Muscle of arm (tissue), 1 donor: ENCODE measurements at regions not wholly inside any gene's neighbourhood (a gene's known extent, or its start where the extent isn't known, plus 50 kb on each side); places are given as distances from the start of the nearest gene placed in this dataset.

Experiments
- DNase-seq: peaks from one replicate; pipeline ENCODE4 v3.0.0-alpha.2; 2013

DNA sequence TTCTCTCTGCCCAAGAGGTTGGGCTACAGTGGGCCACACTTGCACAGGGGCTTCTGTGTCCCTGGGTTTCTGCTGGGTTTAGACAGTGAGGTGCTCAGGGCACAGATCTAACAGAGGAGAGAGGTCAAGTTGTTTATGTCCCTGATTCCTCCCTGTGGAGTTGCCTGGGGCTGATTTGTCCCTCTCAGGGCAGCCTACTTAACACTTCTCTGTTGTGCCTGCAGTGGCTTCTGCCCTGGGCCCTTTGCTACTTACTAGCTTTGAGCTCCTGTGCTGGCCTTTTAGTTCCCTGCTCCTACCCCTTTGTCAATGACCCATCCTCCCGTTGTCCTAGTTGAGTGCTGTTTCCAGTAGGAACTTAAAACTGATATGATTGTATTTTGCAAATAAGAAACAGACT, 114.0 kb upstream of the RGMA start:
- DNase-seq, result no peak

DNA sequence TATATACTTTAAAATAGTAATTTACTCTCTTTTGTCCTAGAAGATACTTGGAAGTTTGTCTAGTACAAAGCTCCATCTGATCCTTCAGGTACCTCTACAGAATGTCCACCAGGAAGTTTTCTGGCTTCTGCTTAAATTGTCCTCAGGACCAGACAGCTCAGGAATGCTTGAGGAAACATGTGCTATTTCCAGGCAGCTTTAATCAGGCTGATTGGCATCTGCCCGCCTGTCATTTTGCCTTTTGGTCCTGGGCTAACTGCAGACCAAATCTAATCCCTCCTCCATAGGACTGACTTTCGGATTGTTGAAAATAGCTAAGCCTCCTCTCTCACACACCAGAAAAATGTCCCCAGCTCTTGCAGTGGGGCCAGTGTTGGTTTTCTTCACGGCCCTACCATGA, 113.4 kb upstream of the RGMA start:
- no peak for DNase-seq

DNA sequence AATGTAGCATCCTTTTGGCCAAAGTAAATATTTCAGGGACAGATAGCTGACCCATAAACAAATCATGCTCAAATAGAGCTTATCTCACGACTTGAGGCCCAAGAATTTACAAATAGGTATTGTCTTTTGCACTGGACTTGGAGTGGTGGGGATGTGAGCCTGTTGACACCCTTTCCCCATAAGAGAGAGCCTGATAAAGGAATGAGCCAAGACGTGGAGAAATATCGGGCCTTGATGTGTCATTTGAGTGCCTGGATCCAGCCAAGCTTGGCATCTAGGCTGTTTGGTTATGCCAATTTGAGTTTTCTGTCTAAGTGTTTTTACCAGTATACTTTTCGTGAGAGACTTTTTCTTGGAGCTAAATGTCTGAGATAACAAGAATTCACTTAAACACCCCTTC, 112.9 kb upstream of the RGMA start:
- no peak for DNase-seq

DNA sequence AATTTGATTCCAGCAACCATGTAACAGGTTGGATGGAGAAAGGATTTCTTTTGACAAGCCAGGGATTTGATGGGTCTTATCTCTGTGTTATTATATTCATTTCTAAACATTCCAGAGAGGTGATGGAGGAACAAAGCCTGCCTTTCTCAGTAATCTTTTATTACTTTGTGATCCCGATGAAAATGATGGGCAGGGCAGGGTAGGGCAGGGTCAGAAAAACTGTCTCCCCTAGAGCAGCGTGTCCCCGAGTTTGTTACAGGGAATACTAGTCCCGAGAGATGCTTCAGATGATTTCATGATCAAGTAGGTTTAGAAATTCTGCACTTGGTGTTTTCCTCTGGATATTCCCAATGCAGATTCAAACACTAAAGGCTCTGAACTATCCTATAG, 111.8 kb upstream of the RGMA start:
- DNase-seq, result no peak

DNA sequence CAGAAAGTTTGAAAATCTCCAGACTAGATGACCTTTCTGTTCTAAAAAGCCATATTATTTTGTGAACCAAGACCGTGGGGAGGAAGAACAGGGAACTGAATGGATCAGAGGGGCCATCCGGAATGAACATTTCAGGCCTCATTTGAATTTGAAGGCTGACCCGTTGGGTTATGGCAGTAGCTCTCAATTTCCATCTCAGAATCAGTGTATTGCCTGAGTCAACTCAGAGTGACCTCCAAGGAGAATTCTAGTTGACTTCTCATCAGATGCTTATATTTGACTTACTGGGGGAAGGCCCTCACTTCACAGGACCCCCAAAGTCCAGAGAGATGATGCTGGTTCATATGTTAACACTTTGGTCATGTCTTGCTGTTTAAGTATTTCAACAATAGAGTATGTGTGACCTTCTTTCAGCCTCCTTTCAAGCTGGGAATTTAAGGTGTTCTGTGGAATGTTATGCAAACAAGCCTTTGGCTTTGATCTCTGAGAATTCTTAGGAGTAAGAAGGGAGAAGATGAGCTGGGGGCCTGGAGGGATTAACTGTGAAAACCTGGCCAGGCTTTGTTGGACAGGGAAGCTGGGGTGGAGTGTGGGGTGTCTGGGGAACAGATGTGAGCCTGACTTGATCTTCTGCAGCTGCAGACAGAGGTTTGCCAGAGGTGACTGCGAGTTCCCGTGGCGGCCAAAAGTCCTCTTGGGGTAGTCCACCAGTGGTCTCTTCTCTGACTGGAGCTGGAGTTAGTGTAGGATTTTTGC, 111.2 kb upstream of the RGMA start:
- DNase-seq, result peak; percentile 69

DNA sequence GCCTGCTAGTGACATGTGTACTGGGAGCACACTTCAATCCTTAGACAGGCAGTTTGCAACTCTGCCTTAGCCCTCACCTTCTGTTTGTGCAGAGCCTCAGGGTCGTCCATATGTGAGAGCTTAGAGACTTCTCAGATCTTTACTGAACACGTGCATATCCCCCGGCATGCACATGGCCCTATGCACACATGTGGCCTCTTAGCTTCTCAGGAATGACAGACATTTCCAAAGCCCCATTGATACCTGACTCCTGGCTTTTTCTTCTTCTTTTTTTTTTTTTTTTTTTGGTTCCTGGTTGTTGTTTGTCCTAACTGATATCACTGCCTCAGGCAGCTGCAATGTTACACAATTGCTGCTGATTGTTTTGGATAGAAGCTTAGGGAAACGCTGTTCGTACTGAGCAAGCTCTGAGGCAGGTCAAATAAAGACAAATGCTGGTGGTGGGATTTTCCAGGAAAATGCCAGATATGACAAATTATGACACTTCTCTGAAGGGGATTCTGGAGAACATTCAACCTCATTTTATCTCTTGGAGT, 107.2 kb upstream of the RGMA start:
- no peak for DNase-seq

DNA sequence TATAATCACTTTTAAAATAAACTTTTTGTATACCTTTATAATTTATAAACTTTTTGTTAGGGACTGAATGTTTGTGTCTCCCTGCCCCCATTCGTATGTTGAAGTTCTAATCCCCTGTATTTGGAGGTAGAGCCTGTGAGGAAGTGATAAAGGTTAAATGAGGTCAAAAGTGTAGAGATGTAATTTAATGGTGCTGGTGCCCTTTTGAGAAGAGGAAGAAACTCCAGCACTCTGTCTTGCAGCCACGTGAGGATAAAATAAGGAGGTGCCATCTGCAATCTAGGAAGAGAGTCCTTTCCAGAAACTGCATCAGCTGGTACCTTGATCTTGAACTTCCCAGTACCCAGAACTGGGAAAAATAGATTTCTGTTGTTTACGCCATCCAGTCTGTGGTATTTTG, 106.1 kb upstream of the RGMA start:
- DNase-seq, result no peak

DNA sequence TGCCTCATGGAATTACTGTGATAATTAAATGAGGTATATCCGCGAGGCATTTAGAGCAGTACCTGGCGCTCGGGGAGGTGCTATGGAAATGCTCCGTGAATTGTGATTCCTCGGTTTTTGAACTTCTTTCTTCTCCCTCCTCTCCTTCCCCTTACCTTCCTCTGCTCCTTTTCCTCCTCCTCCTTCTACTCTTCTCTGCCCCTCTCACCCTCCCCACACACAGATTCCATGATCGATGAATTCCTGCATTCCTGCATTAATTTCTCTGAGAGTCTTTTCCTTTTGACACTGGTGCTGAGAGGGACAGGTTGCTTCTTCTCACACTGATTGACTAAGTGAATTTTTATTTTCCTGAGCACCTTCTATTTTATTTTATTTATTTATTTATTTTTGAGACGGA, 101.2 kb upstream of the RGMA start:
- DNase-seq, result no peak

DNA sequence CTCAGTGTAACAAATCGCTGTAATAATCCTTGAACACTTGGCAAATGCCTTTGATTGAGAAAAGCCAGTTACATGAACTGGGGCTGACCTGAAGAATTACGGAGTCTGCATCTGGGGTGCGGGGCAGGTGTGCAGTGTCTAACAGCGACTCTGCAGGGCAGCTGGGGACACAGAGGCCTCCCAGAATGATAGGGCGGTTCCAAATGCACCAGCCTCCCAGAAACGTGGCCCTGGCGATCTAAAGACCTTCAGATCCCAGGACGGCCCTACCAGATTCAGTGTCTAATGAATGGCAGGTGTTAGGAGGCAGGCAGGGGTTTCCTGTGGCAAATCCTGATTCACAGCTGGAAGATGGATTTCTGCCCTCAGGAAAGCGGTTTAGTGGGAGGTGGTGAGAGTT, 100.5 kb upstream of the RGMA start:
- no peak for DNase-seq

DNA sequence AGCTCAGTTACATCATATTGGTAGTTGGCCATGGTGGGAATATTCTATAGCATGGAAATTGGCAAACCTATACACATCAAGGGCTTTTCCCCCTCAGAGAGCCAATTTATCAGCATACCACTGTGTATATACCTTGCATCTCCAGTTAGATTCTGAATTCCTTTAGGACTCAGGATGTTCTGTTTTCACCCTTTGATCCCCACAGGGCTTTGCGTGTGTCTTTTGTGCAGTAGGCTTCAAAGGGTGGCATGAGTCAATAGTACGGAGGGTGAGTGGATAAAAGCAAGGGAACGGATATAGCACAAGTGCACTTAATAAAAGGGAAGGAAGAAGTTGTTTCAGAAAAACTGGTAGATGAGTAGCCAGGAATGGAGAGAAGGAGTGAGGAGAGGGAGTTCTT, 99.2 kb upstream of the RGMA start:
- no peak for DNase-seq

DNA sequence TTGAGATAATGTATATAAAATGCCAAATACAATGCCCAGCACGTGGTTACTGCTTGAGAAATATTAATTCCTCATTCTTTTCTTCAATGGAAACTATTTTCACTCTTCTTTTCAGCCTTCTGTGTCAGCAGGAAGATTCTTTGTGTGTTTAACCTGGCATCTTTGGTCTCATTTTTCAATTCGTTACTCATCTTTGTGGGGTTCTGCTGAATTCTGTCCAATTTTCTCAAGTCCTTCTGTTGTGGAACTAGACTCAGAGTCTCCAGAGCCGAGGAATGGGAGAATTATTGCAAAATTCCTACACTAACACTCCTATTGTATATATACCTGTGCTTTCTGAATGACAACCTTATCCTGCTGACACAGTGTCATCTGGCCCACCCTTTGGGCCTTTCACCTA, 96.8 kb upstream of the RGMA start:
- no peak for DNase-seq

DNA sequence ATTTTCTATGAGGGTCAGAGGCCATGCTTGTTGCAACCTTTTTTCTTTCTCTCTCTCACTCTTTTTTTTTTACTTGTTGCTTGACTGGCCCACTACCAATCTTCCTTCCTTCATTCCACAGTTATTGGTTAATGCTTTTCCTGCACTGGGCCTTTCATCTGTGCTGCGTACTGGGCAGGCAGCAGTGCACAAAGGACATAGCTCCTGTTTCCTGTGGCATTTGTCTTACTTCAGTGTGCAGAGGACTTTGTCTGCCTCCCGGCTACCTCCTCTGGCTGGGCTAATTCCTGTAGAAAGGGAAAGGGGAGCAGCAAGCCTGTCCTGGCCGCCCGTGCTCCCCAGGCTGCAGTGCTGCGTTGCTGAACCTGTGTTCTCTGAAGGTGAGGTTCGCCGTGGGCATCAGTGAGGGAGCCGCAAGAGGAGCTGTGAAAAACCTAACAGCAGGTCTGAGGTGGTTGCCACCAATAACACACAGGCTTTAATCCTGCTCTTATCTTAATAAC, 93.7 kb upstream of the RGMA start:
- DNase-seq, result no peak

DNA sequence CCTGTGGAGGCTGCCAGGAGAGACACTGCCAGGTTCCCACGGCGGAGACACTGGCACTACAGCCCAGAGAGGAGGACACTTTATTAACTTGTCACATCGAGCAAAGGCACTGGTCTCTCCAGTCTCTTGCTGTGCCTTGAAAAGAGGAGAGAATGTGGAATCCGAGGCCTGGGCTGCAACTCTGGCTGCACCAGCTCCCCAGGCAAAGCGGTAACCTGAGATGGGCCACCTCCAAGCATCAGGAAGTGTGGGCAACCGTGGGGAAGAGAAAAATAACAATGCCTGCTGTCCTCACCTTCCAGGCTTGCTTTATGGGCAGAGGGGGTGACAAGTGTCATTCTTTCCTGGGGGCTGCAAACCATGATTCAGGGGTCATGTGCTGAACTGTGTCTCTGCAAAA, 91.6 kb upstream of the RGMA start:
- no peak for DNase-seq

DNA sequence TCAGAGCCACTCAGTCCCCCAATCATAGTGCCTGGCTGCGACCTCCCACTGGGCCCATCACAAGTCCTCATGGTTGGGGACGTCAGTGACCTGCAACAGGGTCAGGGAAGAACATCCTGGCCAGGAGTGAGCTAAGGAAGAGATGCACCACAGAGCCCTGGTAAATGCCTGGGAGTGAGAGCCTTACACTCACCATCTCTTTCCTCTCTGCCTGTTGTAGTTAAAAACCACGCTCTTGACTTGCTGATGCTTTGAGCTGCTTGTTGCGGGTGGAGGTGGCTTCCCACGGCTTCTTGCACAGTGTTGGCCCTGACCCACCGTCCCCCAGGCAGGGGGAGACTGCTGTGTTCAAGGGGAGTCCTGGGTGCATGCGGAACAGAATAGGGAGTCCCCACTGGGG, 91.1 kb upstream of the RGMA start:
- no peak for DNase-seq

DNA sequence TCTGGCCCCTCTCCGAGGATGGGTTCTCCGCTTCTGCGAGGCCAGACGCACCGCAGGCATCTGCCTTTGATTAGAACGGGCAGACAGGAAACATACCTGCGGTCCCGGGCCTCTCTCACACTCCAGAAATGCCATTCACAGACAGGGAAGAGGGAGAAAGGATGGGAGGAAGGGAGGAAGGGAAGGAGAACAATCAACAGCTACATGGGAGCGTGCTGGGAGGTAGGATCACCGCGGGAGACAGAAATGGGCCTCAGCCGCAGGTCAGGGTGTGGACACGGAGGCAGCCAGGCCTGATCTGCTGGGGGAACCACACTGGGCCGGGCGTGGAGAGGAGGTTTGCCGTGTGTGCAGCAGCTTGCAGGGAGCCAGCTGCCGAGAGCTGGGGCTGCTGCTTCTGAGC, 90.7 kb upstream of the RGMA start:
- DNase-seq, result no peak

DNA sequence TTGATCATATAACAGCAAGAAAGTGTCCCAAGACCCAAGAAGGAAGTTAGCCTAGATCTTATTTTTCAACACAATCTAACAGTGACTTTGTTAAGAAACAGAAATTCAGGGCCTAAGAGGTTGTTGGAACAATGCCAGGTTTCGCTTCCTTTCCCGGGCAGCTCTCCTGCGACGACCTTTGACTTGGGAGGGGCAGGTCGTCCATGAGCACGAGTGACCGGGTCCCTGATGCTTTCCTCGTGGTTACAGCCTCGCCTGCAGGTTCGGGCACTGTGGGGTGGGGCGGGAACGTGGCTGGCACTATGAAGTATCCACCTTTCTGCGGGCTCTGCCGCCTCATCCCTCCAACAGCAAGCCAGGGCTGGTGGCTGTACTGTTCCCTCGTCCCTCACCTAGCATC, 90.1 kb upstream of the RGMA start:
- DNase-seq, result peak; percentile 54

DNA sequence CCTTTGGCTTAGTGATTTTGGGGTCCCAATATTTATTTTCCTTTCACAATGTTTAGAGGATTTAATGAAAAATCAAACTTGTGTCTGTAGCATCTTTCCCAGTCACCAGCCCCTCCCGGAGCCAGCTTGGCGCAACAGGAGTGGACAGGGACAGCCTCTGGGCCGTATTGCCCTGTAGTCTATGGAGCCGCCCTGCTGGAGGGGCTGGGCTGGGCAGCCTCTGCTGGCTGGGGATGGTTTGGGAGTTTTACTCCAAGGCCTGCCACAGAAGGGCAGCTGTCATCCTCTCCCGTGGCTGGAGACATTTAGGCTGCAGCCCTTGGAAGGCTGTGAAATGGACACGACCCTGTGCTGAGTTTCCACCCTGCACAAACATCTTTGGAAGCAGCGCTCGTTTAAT, 89.4 kb upstream of the RGMA start:
- no peak for DNase-seq

DNA sequence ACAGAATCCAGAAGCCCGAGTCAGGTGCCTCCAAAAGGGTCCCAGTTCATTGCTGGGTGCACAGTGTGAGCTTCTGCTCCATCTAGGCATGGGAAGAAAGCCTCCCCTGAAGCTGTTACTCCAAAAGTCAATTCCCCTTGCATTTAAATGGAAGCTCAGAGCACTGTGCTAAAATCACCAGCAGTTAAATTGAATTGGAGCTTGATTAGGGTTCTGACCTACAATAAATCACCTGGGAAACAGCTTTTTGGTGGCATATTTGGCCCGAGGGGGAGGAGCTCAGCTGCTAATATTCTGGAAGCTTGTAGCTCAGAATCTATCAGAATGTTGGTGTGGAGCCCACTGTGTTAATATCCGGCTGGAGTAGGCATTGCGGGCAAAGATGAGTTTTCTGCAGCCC, 87.1 kb upstream of the RGMA start:
- DNase-seq, result no peak

DNA sequence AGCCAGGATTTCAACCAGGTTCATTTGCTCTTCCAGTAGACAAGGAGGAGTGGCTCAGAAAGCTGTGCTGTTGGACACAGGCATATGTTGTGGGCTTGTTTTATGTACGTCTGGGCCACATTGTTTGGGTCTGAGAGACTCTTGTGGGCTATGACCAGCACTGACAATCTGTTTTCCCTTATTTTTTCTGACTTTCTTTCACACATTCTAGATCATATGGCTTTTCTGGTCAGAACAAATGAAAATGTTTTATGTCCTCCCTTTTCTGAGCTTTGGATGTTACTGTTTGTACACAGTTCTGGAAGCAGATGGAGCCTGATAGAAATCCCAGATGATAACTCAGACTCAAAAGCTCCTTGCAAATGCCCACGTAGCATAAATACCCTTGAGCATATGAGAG, 85.8 kb upstream of the RGMA start:
- DNase-seq, result no peak

DNA sequence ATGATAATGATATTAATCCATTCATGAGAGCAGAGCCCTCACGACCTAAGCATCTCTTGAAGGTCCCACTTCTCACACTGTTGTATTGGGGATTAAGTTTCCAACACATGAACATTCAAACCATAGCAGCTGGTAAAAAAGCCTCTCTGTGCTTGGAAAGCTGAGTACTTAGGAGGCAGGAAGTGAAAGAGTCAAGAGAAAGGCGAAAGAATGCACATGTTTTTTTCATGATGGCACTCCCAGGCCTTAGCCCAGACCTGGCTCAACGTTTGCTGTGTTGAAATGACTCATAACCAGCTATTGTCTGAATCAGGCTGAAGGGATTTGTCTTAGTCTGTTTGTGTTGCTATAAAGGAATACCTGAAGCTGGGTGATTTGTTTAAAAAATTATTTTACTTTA, 84.4 kb upstream of the RGMA start:
- DNase-seq, result no peak

DNA sequence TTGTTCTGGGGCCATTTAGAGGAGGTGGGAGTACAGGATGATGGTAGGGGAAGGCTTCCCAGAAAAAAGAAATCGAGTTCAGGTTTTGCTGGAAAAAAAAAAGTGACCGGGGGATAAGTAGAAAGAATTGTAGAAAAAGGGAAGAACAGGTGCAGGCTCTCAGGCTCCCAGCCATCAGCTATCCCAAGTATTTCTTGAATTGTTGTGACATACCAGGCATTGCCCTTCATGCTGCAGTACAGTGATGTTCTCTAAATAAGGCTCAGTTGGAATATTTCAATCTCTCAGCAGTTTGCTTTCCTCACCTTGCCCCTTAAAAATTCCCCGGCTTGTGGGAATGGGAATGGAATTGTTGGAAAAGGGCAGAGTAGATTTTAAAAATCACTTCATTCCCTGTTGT, 82.5 kb upstream of the RGMA start:
- DNase-seq, result no peak

DNA sequence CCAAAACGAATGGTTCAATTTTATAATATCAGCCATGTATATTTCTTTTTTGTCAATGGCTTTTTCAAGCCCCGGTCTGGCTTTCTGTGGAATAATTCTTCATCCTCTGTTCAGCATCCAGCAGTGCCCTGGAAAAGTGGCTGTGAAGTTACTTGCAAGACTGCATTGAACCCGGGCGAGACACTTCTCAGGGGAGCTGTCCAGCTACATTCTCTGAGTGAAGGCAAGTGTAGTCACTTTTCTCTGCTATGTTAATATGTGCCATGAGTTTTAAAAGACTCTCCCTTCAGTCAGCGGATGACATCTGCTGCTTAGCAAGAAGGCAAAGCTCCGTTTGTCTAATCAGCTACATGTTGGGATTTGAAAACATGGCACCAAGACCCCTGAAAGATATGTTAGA, 81.3 kb upstream of the RGMA start:
- DNase-seq, result no peak

DNA sequence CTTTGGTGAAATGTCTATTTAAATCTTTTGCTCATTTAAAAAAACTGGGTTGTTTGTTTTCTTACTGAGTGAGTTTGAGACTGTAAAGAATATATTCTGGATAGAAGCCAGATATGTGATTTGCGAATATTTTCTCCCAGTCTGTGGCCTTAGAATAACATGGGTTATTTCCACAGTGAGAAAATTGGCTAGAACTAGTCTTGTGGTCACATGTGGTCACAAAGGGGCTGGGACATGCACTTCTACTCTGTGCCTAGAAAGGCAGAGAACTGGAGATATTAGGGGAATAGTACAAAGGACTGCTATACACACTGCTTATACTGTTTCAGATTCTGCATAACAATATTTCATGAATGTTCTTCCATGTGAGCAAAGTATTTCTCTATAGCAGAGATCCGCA, 79.9 kb upstream of the RGMA start:
- no peak for DNase-seq

DNA sequence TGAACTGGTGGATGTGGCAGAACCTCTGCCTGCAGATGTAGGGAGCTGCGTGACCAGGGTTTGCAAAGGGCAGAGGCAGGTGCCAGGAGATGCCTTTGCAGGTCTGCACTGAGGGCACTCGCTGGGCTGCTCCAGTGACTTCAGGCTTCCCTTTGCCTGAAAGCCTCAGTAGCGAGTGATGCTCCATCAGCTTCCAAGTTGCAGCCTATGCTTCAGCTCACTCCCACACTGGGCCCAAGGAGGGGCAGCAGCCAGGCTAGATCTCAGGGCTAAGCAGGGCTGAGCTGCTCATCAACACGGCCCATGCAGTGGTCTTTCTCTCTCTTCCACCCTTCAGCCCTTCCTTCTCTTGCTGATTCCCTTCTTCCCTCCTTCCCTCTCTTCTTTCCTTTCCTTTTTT, 78.3 kb upstream of the RGMA start:
- no peak for DNase-seq
